ENCODE measurements at regions not wholly inside any gene's neighbourhood (a gene's known extent, or its start where the extent isn't known, plus 50 kb on each side); places are given as distances from the start of the nearest gene placed in this dataset.
A peak's percentile ranks its signal among the peaks of the same experiment; 100 is the strongest.
"Not testable (repeated sequence)": the region's sequence is repeated elsewhere in the genome, so short reads cannot be mapped to it uniquely, and the experiment has no call there.

- ATAC-seq: no peak
These were observed 219.0 kb upstream of the LMCD1 start for GRCh38 chr3:8282541-8283165.

GRCh38 chr3:8283193-8283592, 218.4 kb upstream of the LMCD1 start:
- ATAC-seq: no peak
- H3K4me3 Mint-ChIP-seq: no peak overlapping the region
- H3K27me3 Mint-ChIP-seq: no peaks in the 10 kb centered on the region
- no peaks in the 10 kb centered on the region for H3K36me3 Mint-ChIP-seq
- no peaks in the 10 kb centered on the region for H3K9me3 Mint-ChIP-seq
- no peak overlapping the region for H3K27ac Mint-ChIP-seq
- H3K4me1 Mint-ChIP-seq: no peaks in the 10 kb centered on the region

More at GRCh38 chr3:8282541-8283165, 219.0 kb upstream of the LMCD1 start:
- H3K4me3 Mint-ChIP-seq: no peak overlapping the region
- no peaks in the 10 kb centered on the region for H3K36me3 Mint-ChIP-seq
- H3K27me3 Mint-ChIP-seq: no peaks in the 10 kb centered on the region
- no peaks in the 10 kb centered on the region for H3K9me3 Mint-ChIP-seq
- no peaks in the 10 kb centered on the region for H3K4me1 Mint-ChIP-seq
- no peak overlapping the region for H3K27ac Mint-ChIP-seq

GRCh38 chr3:8286086-8286485, 215.5 kb upstream of the LMCD1 start:
- no peaks in the 10 kb centered on the region for H3K36me3 Mint-ChIP-seq
- H3K4me3 Mint-ChIP-seq: no peak overlapping the region
- H3K9me3 Mint-ChIP-seq: no peaks in the 10 kb centered on the region
- H3K4me1 Mint-ChIP-seq: no peaks in the 10 kb centered on the region
- no peaks in the 10 kb centered on the region for H3K27me3 Mint-ChIP-seq
- H3K27ac Mint-ChIP-seq: no peak overlapping the region
- no peak for ATAC-seq

- Mint-ChIP-seq H3K9me3 (no peaks in the 10 kb centered on the region), H3K4me1 (no peaks in the 10 kb centered on the region), H3K36me3 (no peaks in the 10 kb centered on the region), H3K27me3 (no peaks in the 10 kb centered on the region), H3K4me3 (no peak overlapping the region), H3K27ac (no peak overlapping the region)
- ATAC-seq: no peak
These were observed 214.9 kb upstream of the LMCD1 start for GRCh38 chr3:8286749-8287148.

- no peak for ATAC-seq
- Mint-ChIP-seq H3K4me3 (no peak overlapping the region), H3K9me3 (no peaks in the 10 kb centered on the region), H3K4me1 (no peaks in the 10 kb centered on the region), H3K27ac (no peak overlapping the region), H3K36me3 (no peaks in the 10 kb centered on the region), H3K27me3 (no peaks in the 10 kb centered on the region)
These were observed 211.0 kb upstream of the LMCD1 start for GRCh38 chr3:8290611-8291010.

GRCh38 chr3:8296461-8296860, 205.2 kb upstream of the LMCD1 start:
- Mint-ChIP-seq H3K27me3 (peaks cover 9% of the 10 kb centered on the region), H3K9me3 (no peaks in the 10 kb centered on the region), H3K4me3 (no peak overlapping the region), H3K36me3 (no peaks in the 10 kb centered on the region), H3K27ac (no peak overlapping the region), H3K4me1 (peaks cover under 1% of the 10 kb centered on the region)
- ATAC-seq: no peak

- Mint-ChIP-seq H3K36me3 (no peaks in the 10 kb centered on the region), H3K4me3 (no peak overlapping the region), H3K4me1 (peaks cover 8% of the 10 kb centered on the region), H3K9me3 (no peaks in the 10 kb centered on the region), H3K27me3 (peaks cover 14% of the 10 kb centered on the region), H3K27ac (no peak overlapping the region)
- ATAC-seq: no peak
These were observed 203.3 kb upstream of the LMCD1 start for GRCh38 chr3:8298021-8298954.

- Mint-ChIP-seq H3K36me3 (no peaks in the 10 kb centered on the region), H3K4me1 (peaks cover 8% of the 10 kb centered on the region), H3K9me3 (no peaks in the 10 kb centered on the region), H3K4me3 (no peak overlapping the region), H3K27ac (peak overlapping the region; percentile 24), H3K27me3 (peaks cover 14% of the 10 kb centered on the region)
- no peak for ATAC-seq
These were observed 199.5 kb upstream of the LMCD1 start for GRCh38 chr3:8301977-8302735.

- Mint-ChIP-seq H3K36me3 (no peaks in the 10 kb centered on the region), H3K9me3 (no peaks in the 10 kb centered on the region), H3K27ac (no peak overlapping the region), H3K4me1 (peaks cover 8% of the 10 kb centered on the region), H3K4me3 (no peak overlapping the region), H3K27me3 (peaks cover 14% of the 10 kb centered on the region)
- ATAC-seq: no peak
These were observed 198.2 kb upstream of the LMCD1 start for GRCh38 chr3:8303466-8303865.

- Mint-ChIP-seq H3K4me3 (no peak overlapping the region), H3K4me1 (peaks cover 8% of the 10 kb centered on the region), H3K27ac (no peak overlapping the region), H3K9me3 (no peaks in the 10 kb centered on the region), H3K36me3 (no peaks in the 10 kb centered on the region), H3K27me3 (peaks cover 14% of the 10 kb centered on the region)
- no peak for ATAC-seq
These were observed 196.3 kb upstream of the LMCD1 start for GRCh38 chr3:8305371-8305770.

- Mint-ChIP-seq H3K4me1 (no peaks in the 10 kb centered on the region), H3K27ac (no peak overlapping the region), H3K27me3 (no peaks in the 10 kb centered on the region), H3K9me3 (peaks cover 9% of the 10 kb centered on the region), H3K4me3 (no peak overlapping the region), H3K36me3 (no peaks in the 10 kb centered on the region)
- no peak for ATAC-seq
These were observed 194.0 kb upstream of the LMCD1 start for GRCh38 chr3:8307545-8308110.

- ATAC-seq: no peak
- no peak overlapping the region for H3K27ac Mint-ChIP-seq
These were observed 190.3 kb upstream of the LMCD1 start for GRCh38 chr3:8311321-8311720.

GRCh38 chr3:8312685-8313084, 188.9 kb upstream of the LMCD1 start:
- peaks cover 9% of the 10 kb centered on the region for H3K9me3 Mint-ChIP-seq
- H3K27me3 Mint-ChIP-seq: no peaks in the 10 kb centered on the region
- no peaks in the 10 kb centered on the region for H3K4me1 Mint-ChIP-seq
- no peak overlapping the region for H3K4me3 Mint-ChIP-seq
- H3K27ac Mint-ChIP-seq: no peak overlapping the region
- no peaks in the 10 kb centered on the region for H3K36me3 Mint-ChIP-seq
- ATAC-seq: no peak

More at GRCh38 chr3:8311321-8311720, 190.3 kb upstream of the LMCD1 start:
- Mint-ChIP-seq H3K4me3 (no peak overlapping the region), H3K9me3 (peaks cover 9% of the 10 kb centered on the region), H3K36me3 (no peaks in the 10 kb centered on the region), H3K27me3 (no peaks in the 10 kb centered on the region), H3K4me1 (no peaks in the 10 kb centered on the region)

GRCh38 chr3:8313560-8314267, 187.9 kb upstream of the LMCD1 start:
- no peaks in the 10 kb centered on the region for H3K4me1 Mint-ChIP-seq
- H3K4me3 Mint-ChIP-seq: no peak overlapping the region
- no peaks in the 10 kb centered on the region for H3K27me3 Mint-ChIP-seq

GRCh38 chr3:8315526-8315925, 186.1 kb upstream of the LMCD1 start:
- H3K4me3 Mint-ChIP-seq, H3K4me1 Mint-ChIP-seq, H3K36me3 Mint-ChIP-seq, H3K9me3 Mint-ChIP-seq, H3K27ac Mint-ChIP-seq, ATAC-seq, H3K27me3 Mint-ChIP-seq: not testable (repeated sequence)

More at GRCh38 chr3:8313560-8314267, 187.9 kb upstream of the LMCD1 start:
- Mint-ChIP-seq H3K27ac (no peak overlapping the region), H3K36me3 (no peaks in the 10 kb centered on the region), H3K9me3 (peaks cover 9% of the 10 kb centered on the region)
- ATAC-seq: no peak
